HCT116 (cell line): ENCODE measurements at regions not wholly inside any gene's neighbourhood (a gene's known extent, or its start where the extent isn't known, plus 50 kb on each side); places are given as distances from the start of the nearest gene placed in this dataset.

Source experiments
- ATAC-seq: fragments of 200-7000 bp; cut with Tn5 transposase; 2 replicates; pipeline ENCODE4 v1.9.1; 2020; ENCODE audit warnings: mild to moderate bottlenecking, moderate library complexity
- BruUV-seq: library from RNA; stranded (reverse); fragments of 400-500 nt; replicated peaks from 2 replicates; lab custom pipeline; 2021; lab: Mats Ljungman, UMichigan
- CTCF ChIA-PET: fragments of 300-600 bp; sonication (Branson Sonifier 250); formaldehyde crosslinking; loops from one replicate; lab custom pipeline; 2021; ENCODE audit warnings: antibody characterized with exemption; lab: Charles Lee
- POLR2A ChIA-PET: fragments of 300-600, 350-600 bp; sonication (Branson Sonifier 250); formaldehyde crosslinking; loops from one replicate; lab custom pipeline; 2021; ENCODE audit warnings: antibody characterized with exemption; lab: Charles Lee
- RAD21 ChIA-PET, 2 experiments: fragments of 300-600 bp; sonication (Branson Sonifier 250); formaldehyde crosslinking; loops; one replicate each; lab custom pipeline; 2023; ENCODE audit warnings: low total read pairs in 2 of 2; ENCODE audit not compliant: uncharacterized antibody in 2 of 2, unreplicated experiment in 2 of 2, low non-redundant PET in 1 of 2; lab: Charles Lee
- DNase-seq: peaks from one replicate; pipeline ENCODE4 v3.0.0-alpha.2; 2010; ENCODE audit warnings: low read depth, low spot score
- H2AFZ ChIP-seq: fragments of 200-600 bp; shearing (Covaris generic), sonication (generic); 2 replicates; pipeline ENCODE4 v1.6.1; 2017; ENCODE audit warnings: low read depth, mixed run types, mixed read lengths, antibody characterized with exemption, low read length; ENCODE audit not compliant: poor library complexity, severe bottlenecking
- H3K27ac ChIP-seq: 2 replicates; pipeline ENCODE4 v1.5.1; 2012; ENCODE audit warnings: low read depth, low read length
- H3K27me3 ChIP-seq: fragments of 200-600 bp; sonication (generic); 2 replicates; pipeline ENCODE4 v1.6.1; 2016; ENCODE audit warnings: mixed run types, low read length, mixed read lengths; ENCODE audit not compliant: insufficient read depth
- H3K36me3 ChIP-seq, 2 experiments: fragments of 200-500 bp in 1 of 2; fragments of 200-600 bp in 1 of 2; sonication (Bioruptor generic) in 1 of 2; sonication (generic) in 1 of 2; 2 replicates each; pipeline versions ENCODE4 v1.5.1 to v1.6.1; 2014 to 2016; ENCODE audit warnings: low read length in 2 of 2, inconsistent platforms in 1 of 2, mixed read lengths in 1 of 2, mixed run types in 1 of 2; ENCODE audit not compliant: insufficient read depth in 2 of 2, control insufficient read depth in 1 of 2
- H3K4me1 ChIP-seq, 2 experiments: fragments of 200-600 bp in 1 of 2; sonication (generic) in 1 of 2; 2 replicates each; pipeline versions ENCODE4 v1.5.1 to v1.6.1; 2012 to 2017; ENCODE audit warnings: low read length in 2 of 2, inconsistent platforms in 1 of 2, mild to moderate bottlenecking in 1 of 2, mixed read lengths in 1 of 2, mixed run types in 1 of 2, moderate library complexity in 1 of 2; ENCODE audit not compliant: insufficient read depth in 2 of 2, control insufficient read depth in 1 of 2
- H3K4me2 ChIP-seq: fragments of 200-600 bp; sonication (generic); 2 replicates; pipeline ENCODE4 v1.6.1; 2017; ENCODE audit warnings: mixed run types, low read length, mixed read lengths
- H3K4me3 ChIP-seq, 2 experiments: fragments of 200-600 bp in 1 of 2; sonication (generic) in 1 of 2; replicated peaks in 1 of 2; 2 replicates each; pipeline ENCODE4 v1.5.1; 2011 to 2016; ENCODE audit warnings: low read length in 2 of 2, control low read depth in 1 of 2, low read depth in 1 of 2, mild to moderate bottlenecking in 1 of 2, mixed read lengths in 1 of 2, mixed run types in 1 of 2
- H3K79me2 ChIP-seq: fragments of 200-600 bp; sonication (generic); 2 replicates; pipeline ENCODE4 v1.6.1; 2017; ENCODE audit warnings: mild to moderate bottlenecking, mixed run types, low read length, moderate library complexity, mixed read lengths; ENCODE audit not compliant: insufficient read depth
- H3K9ac ChIP-seq: fragments of 200-600 bp; sonication (generic); 2 replicates; pipeline ENCODE4 v1.6.1; 2016; ENCODE audit warnings: low read length, mixed read lengths
- H3K9me2 ChIP-seq: fragments of 200-600 bp; sonication (generic), shearing (Covaris generic); 2 replicates; pipeline ENCODE4 v1.6.1; 2017; ENCODE audit warnings: mixed run types, mild to moderate bottlenecking, moderate library complexity; ENCODE audit not compliant: insufficient read depth
- H3K9me3 ChIP-seq, 2 experiments: fragments of 200-500 bp in 1 of 2; fragments of 200-600 bp in 1 of 2; sonication (Bioruptor generic) in 1 of 2; sonication (generic) in 1 of 2; 2 replicates each; pipeline ENCODE4 v1.6.1; 2014 to 2017; ENCODE audit warnings: low read length in 2 of 2, mixed read lengths in 2 of 2, inconsistent platforms in 1 of 2, low read depth in 1 of 2, mild to moderate bottlenecking in 1 of 2, mixed run types in 1 of 2, moderate library complexity in 1 of 2; ENCODE audit not compliant: control insufficient read depth in 1 of 2, insufficient read depth in 1 of 2
- H4K20me1 ChIP-seq: fragments of 200-600 bp; sonication (generic), shearing (Covaris generic); 2 replicates; pipeline ENCODE4 v1.6.1; 2017; ENCODE audit warnings: mixed run types, mild to moderate bottlenecking, moderate library complexity; ENCODE audit not compliant: insufficient read depth
- ATF3 ChIP-seq: IDR thresholded peaks from 2 replicates; pipeline ENCODE4 v1.6.1; 2012
- CBX3 ChIP-seq: IDR thresholded peaks from 2 replicates; pipeline ENCODE4 v1.6.1; 2012; ENCODE audit warnings: low read depth
- CEBPB ChIP-seq: IDR thresholded peaks from 2 replicates; pipeline ENCODE4 v1.6.1; 2012; ENCODE audit warnings: low read depth
- CTCF ChIP-seq, 3 experiments: fragments of 200-600 bp in 1 of 3; sonication (generic) in 1 of 3; IDR thresholded peaks in 2 of 3; conservative IDR thresholded peaks in 1 of 3; 2 replicates each; pipeline ENCODE4 v1.5.1; 2012 to 2017; ENCODE audit warnings: low read depth in 2 of 3, low read length in 2 of 3, antibody characterized with exemption in 1 of 3, borderline replicate concordance in 1 of 3, control low read depth in 1 of 3, mild to moderate bottlenecking in 1 of 3, mixed read lengths in 1 of 3, mixed run types in 1 of 3, moderate library complexity in 1 of 3; ENCODE audit not compliant: insufficient read depth in 1 of 3
- ELF1 ChIP-seq: IDR thresholded peaks from 2 replicates; pipeline ENCODE4 v1.6.1; 2012; ENCODE audit warnings: low read depth, borderline replicate concordance
- EZH2 ChIP-seq: fragments of 200-600 bp; sonication (generic); IDR thresholded peaks from 2 replicates; pipeline ENCODE4 v1.6.1; 2017; ENCODE audit warnings: antibody characterized with exemption, mixed run types
- EZH2phosphoT487 ChIP-seq: fragments of 200-600 bp; IDR thresholded peaks from 2 replicates; pipeline ENCODE4 v1.6.1; 2018; ENCODE audit warnings: antibody characterized with exemption, borderline replicate concordance
- FOSL1 ChIP-seq: IDR thresholded peaks from 2 replicates; pipeline ENCODE4 v1.6.1; 2012; ENCODE audit warnings: low read depth
- MAX ChIP-seq: IDR thresholded peaks from 2 replicates; pipeline ENCODE4 v1.6.1; 2012
- POLR2A ChIP-seq: IDR thresholded peaks from 2 replicates; pipeline ENCODE4 v1.7.0; 2011; ENCODE audit warnings: borderline replicate concordance; ENCODE audit not compliant: insufficient read depth, insufficient read length; ENCODE audit errors: extremely low read depth
- POLR2AphosphoS5 ChIP-seq: IDR thresholded peaks from 2 replicates; pipeline ENCODE4 v1.6.1; 2011; ENCODE audit warnings: mild to moderate bottlenecking, low read depth, low read length, moderate library complexity
- RAD21 ChIP-seq: IDR thresholded peaks from 2 replicates; pipeline ENCODE4 v1.6.1; 2012; ENCODE audit warnings: low read depth, mild to moderate bottlenecking
- REST ChIP-seq: IDR thresholded peaks from 2 replicates; pipeline ENCODE4 v1.6.1; 2012; ENCODE audit warnings: low read depth
- SIN3A ChIP-seq: IDR thresholded peaks from 2 replicates; pipeline ENCODE4 v1.6.1; 2012; ENCODE audit warnings: low read depth
- SRF ChIP-seq: IDR thresholded peaks from 2 replicates; pipeline ENCODE4 v1.6.1; 2012; ENCODE audit warnings: low read depth
- YY1 ChIP-seq: IDR thresholded peaks from 2 replicates; pipeline ENCODE4 v1.6.1; 2011; ENCODE audit warnings: low read length, low read depth, moderate library complexity, mild to moderate bottlenecking; ENCODE audit not compliant: insufficient replicate concordance; ENCODE audit errors: extremely low read depth
- ZFX ChIP-seq: fragments of 450-650 bp; IDR thresholded peaks from 2 replicates; pipeline ENCODE4 v1.6.1; 2017
- intact Hi-C: fragments of 100-400 bp; cut with micrococcal nuclease; formaldehyde crosslinking; loops from 2 replicates; pipeline ENCODE4 v1.10.0; 2022

- H3K27me3 ChIP-seq = no peaks in the 10 kb centered on the region
- RAD21 ChIA-PET = no interaction called here
- no peak for ATAC-seq
- no peak overlapping the region for H2AFZ ChIP-seq
- no peak overlapping the region for H3K4me2 ChIP-seq
- H3K36me3 ChIP-seq = no peaks in the 10 kb centered on the region
- no peak for TF ChIP-seq ATF3
- TF ChIP-seq SRF = no peak
- no peak for TF ChIP-seq POLR2AphosphoS5
- no peak for TF ChIP-seq CEBPB
- no peak for TF ChIP-seq FOSL1
- TF ChIP-seq SIN3A = no peak
- TF ChIP-seq POLR2A = no peak
- no peak for TF ChIP-seq YY1
- no peak for TF ChIP-seq CBX3
- TF ChIP-seq CTCF (IDR thresholded peaks at IDR 0.05 in 2 of 3, conservative IDR thresholded peaks at IDR 0.05 in 1 of 3; ENCODE audit: borderline replicate concordance in 1 of 3, insufficient read depth in 1 of 3, low read depth in 2 of 3, low read length in 2 of 3) = no peak
- TF ChIP-seq ZFX = no peak
- TF ChIP-seq ELF1 = no peak
- no peak for TF ChIP-seq MAX
- TF ChIP-seq EZH2 = no peak
- TF ChIP-seq RAD21 = no peak
- no peak for TF ChIP-seq EZH2phosphoT487
- no peak for TF ChIP-seq REST
- TF ChIP-seq, all 23 proteins: peak for 0
- ChIA-PET POLR2A (no interaction called here), CTCF (no interaction called here)
- no peaks in the 10 kb centered on the region for H3K9me3 ChIP-seq
- no peaks in the 10 kb centered on the region for H3K9me2 ChIP-seq
- H3K79me2 ChIP-seq = no peaks in the 10 kb centered on the region
- no peak overlapping the region for H3K9ac ChIP-seq
- no peak overlapping the region for H3K4me3 ChIP-seq
- no peak overlapping the region for H3K27ac ChIP-seq
- BruUV-seq = no TSS peak
- no peaks in the 10 kb centered on the region for H4K20me1 ChIP-seq
- no peak for DNase-seq
- H3K4me1 ChIP-seq = no peaks in the 10 kb centered on the region
- intact Hi-C loops = no loop called here
Measured at GRCh38 chr3:118101891-118102290, 932.8 kb downstream of the IGSF11 start.
